ENCODE measurements at regions not wholly inside any gene's neighbourhood (a gene's known extent, or its start where the extent isn't known, plus 50 kb on each side); places are given as distances from the start of the nearest gene placed in this dataset.
A peak's percentile ranks its signal among the peaks of the same experiment; 100 is the strongest.

GRCh38 chr9:22232971-22233370 is 213.7 kb upstream of the DMRTA1 start:
- ATAC-seq (no peak), DNase-seq (ENCODE audit: low read depth, low spot score) (no peak)
- no peak for TF ChIP-seq YY1 (IDR thresholded peaks at IDR 0.05; ENCODE audit: extremely low read depth, insufficient replicate concordance, low read depth, low read length)
- TF ChIP-seq POLR2AphosphoS5 (IDR thresholded peaks at IDR 0.05; ENCODE audit: low read depth, low read length) = no peak
- TF ChIP-seq SP1 (IDR thresholded peaks at IDR 0.05; ENCODE audit: low read depth) = no peak
- no peak for TF ChIP-seq EZH2phosphoT487 (IDR thresholded peaks at IDR 0.05; ENCODE audit: borderline replicate concordance)
- TF ChIP-seq RAD21 (IDR thresholded peaks at IDR 0.05; ENCODE audit: low read depth) = no peak
- Histone ChIP-seq H3K27me3 (ENCODE audit: insufficient read depth, low read length) (no peaks in the 10 kb centered on the region), H3K4me1 (ENCODE audit: control insufficient read depth in 1 of 2, insufficient read depth in 2 of 2, low read length in 2 of 2) (peaks cover 12 to 14% of the 10 kb centered on the region in 2 experiments), H3K79me2 (ENCODE audit: insufficient read depth, low read length) (no peaks in the 10 kb centered on the region), H3K4me2 (ENCODE audit: low read length) (no peak overlapping the region), H3K9ac (ENCODE audit: low read length) (no peak overlapping the region), H3K9me2 (ENCODE audit: insufficient read depth) (no peaks in the 10 kb centered on the region), H2AFZ (ENCODE audit: low read depth, low read length, poor library complexity, severe bottlenecking) (no peak overlapping the region), H4K20me1 (ENCODE audit: insufficient read depth) (no peaks in the 10 kb centered on the region), H3K9me3 (ENCODE audit: control insufficient read depth in 1 of 2, insufficient read depth in 1 of 2, low read depth in 1 of 2, low read length in 2 of 2) (peaks cover 4 to 5% of the 10 kb centered on the region in 2 experiments; a peak in 3 of 4 replicates), H3K4me3 (replicated peaks in 1 of 2; ENCODE audit: low read depth in 1 of 2, low read length in 2 of 2) (no peak overlapping the region), H3K36me3 (ENCODE audit: control insufficient read depth in 1 of 2, insufficient read depth in 2 of 2, low read length in 2 of 2) (no peaks in the 10 kb centered on the region), H3K27ac (ENCODE audit: low read depth, low read length) (no peak overlapping the region)
- BruUV-seq (replicated peaks) = no TSS peak
- intact Hi-C loops (cut with micrococcal nuclease) = no loop called here
- ChIA-PET POLR2A (no interaction called here), CTCF (no interaction called here), RAD21 (ENCODE audit: low non-redundant PET in 1 of 2, low total read pairs in 2 of 2, uncharacterized antibody in 2 of 2, unreplicated experiment in 2 of 2) (no interaction called here)

GRCh38 chr9:22237497-22238363 is 208.9 kb upstream of the DMRTA1 start:
- H3K4me3 ChIP-seq (replicated peaks in 1 of 2; ENCODE audit: low read depth in 1 of 2, low read length in 2 of 2) = peak overlapping the region in 1 of 2 experiments; percentile 5; a peak in 1 of 4 replicates
- H3K4me1 ChIP-seq (ENCODE audit: control insufficient read depth in 1 of 2, insufficient read depth in 2 of 2, low read length in 2 of 2) = peaks cover 29 to 36% of the 10 kb centered on the region in 2 experiments
- no peaks in the 10 kb centered on the region for H3K36me3 ChIP-seq (ENCODE audit: control insufficient read depth in 1 of 2, insufficient read depth in 2 of 2, low read length in 2 of 2)
- H3K4me2 ChIP-seq (ENCODE audit: low read length) = peak overlapping the region; percentile 63
- BruUV-seq (replicated peaks) = no TSS peak
- ATAC-seq (peak; percentile 90), DNase-seq (ENCODE audit: low read depth, low spot score) (peak; percentile 51)
- intact Hi-C loops (cut with micrococcal nuclease) = loop anchor here (5.0 kb wide), 1 partner anchor 230 kb away; the partner anchor contains the start of gene CDKN2B
- ChIA-PET CTCF (interaction anchor here (0.8 to 4.1 kb wide), 10 partner anchors 8 to 984 kb away, joined by 3 to 41 read pairs (median 4); partner anchors contain the start of gene CDKN2B), RAD21 (ENCODE audit: low non-redundant PET in 1 of 2, low total read pairs in 2 of 2, uncharacterized antibody in 2 of 2, unreplicated experiment in 2 of 2) (interaction anchor here (1.1 to 1.9 kb wide), 3 partner anchors 153 to 424 kb away, joined by 3 to 6 read pairs (median 5); no protein-coding TSS in a partner anchor), POLR2A (interaction anchor here (0.8 to 2.2 kb wide), 3 partner anchors 26 to 425 kb away, joined by 3 to 10 read pairs (median 6); partner anchors contain the start of gene CDKN2B)
- no peaks in the 10 kb centered on the region for H3K9me2 ChIP-seq (ENCODE audit: insufficient read depth)
- peak overlapping the region; percentile 28; the same call in 1 of the 2 replicates for H3K27ac ChIP-seq (ENCODE audit: low read depth, low read length)
- H3K9me3 ChIP-seq (ENCODE audit: control insufficient read depth in 1 of 2, insufficient read depth in 1 of 2, low read depth in 1 of 2, low read length in 2 of 2) = no peaks in the 10 kb centered on the region
- H2AFZ ChIP-seq (ENCODE audit: low read depth, low read length, poor library complexity, severe bottlenecking) = peak overlapping the region; percentile 62
- no peaks in the 10 kb centered on the region for H3K79me2 ChIP-seq (ENCODE audit: insufficient read depth, low read length)
- H3K9ac ChIP-seq (ENCODE audit: low read length) = no peak overlapping the region; the same call in 1 of the 2 replicates
- H4K20me1 ChIP-seq (ENCODE audit: insufficient read depth) = no peaks in the 10 kb centered on the region
- H3K27me3 ChIP-seq (ENCODE audit: insufficient read depth, low read length) = peaks cover 3% of the 10 kb centered on the region; the same call in 1 of the 2 replicates
- peak; percentile 99 for TF ChIP-seq TCF7L2 (IDR thresholded peaks at IDR 0.05; ENCODE audit: borderline replicate concordance, extremely low read depth, insufficient read depth, insufficient read length)
- TF ChIP-seq ATF3 (IDR thresholded peaks at IDR 0.05) = peak; percentile 40; the same call in 1 of the 2 replicates
- TF ChIP-seq EZH2phosphoT487 (IDR thresholded peaks at IDR 0.05; ENCODE audit: borderline replicate concordance) = no peak
- TF ChIP-seq JUND (IDR thresholded peaks at IDR 0.05) = peak; percentile 83
- TF ChIP-seq POLR2A (IDR thresholded peaks at IDR 0.05; ENCODE audit: borderline replicate concordance, extremely low read depth, insufficient read depth, insufficient read length) = no peak
- TF ChIP-seq ZFX (IDR thresholded peaks at IDR 0.05) = no peak
- TF ChIP-seq FOSL1 (IDR thresholded peaks at IDR 0.05; ENCODE audit: low read depth) = peak; percentile 88
- peak; percentile 73 for TF ChIP-seq SP1 (IDR thresholded peaks at IDR 0.05; ENCODE audit: low read depth)
- peak; percentile 73; the same call in 1 of the 2 replicates for TF ChIP-seq CBX3 (IDR thresholded peaks at IDR 0.05; ENCODE audit: low read depth)
- TF ChIP-seq CEBPB (IDR thresholded peaks at IDR 0.05; ENCODE audit: low read depth) = no peak
- TF ChIP-seq REST (IDR thresholded peaks at IDR 0.05; ENCODE audit: low read depth) = no peak
- no peak for TF ChIP-seq MAX (IDR thresholded peaks at IDR 0.05)
- TF ChIP-seq EZH2 (IDR thresholded peaks at IDR 0.05) = no peak
